ENCODE measurements at regions not wholly inside any gene's neighbourhood (a gene's known extent, or its start where the extent isn't known, plus 50 kb on each side); places are given as distances from the start of the nearest gene placed in this dataset.

DNA sequence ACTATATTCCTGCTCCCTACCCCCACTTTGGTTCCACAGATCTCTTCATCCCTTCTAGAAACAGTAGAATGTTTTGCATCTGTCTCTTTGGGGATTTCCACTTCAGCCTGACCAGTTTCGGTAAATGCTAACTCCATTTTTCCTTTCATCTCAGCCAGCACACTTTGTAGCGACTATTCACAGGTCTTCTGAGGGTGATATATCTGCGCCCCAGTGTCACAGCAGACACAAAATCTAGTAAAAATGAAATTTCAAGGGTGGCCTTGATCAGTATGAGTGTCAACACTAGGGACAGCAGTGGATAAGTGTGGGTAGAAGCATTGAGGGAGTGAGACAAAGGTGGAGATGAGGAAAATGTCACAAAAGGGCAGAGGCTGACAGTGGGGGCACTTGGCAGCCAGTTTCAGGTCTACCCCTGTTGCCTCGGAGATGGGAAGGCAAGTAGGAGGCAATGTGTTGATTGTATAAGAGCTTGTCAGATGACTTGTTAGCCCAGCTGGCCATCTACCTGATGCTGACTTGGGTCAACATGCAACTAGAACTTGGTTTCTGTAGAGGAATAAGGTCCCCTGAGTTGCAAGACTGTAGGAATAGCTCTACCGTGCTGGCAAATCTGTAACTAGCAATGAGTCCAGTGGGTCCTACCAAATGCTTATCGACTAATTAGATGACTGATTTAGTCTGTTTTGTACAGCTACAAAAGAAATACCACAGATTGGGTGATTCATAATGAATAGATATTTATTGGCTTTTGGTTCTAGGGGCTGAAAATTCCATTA lies 60.7 kb downstream of the CXCR4 start:
- no peak for TF ChIP-seq EZH2 (IDR thresholded peaks at IDR 0.05; ENCODE audit: borderline replicate concordance, low read length)
- TF ChIP-seq, protein P1, sequence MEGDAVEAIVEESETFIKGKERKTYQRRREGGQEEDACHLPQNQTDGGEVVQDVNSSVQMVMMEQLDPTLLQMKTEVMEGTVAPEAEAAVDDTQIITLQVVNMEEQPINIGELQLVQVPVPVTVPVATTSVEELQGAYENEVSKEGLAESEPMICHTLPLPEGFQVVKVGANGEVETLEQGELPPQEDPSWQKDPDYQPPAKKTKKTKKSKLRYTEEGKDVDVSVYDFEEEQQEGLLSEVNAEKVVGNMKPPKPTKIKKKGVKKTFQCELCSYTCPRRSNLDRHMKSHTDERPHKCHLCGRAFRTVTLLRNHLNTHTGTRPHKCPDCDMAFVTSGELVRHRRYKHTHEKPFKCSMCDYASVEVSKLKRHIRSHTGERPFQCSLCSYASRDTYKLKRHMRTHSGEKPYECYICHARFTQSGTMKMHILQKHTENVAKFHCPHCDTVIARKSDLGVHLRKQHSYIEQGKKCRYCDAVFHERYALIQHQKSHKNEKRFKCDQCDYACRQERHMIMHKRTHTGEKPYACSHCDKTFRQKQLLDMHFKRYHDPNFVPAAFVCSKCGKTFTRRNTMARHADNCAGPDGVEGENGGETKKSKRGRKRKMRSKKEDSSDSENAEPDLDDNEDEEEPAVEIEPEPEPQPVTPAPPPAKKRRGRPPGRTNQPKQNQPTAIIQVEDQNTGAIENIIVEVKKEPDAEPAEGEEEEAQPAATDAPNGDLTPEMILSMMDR (IDR thresholded peaks at IDR 0.05; ENCODE audit: low read length): peak; percentile 11; the same call in 1 of the 2 replicates

Measured in OCI-LY1 (cell line).